T-helper 17 cell (primary cell): ENCODE measurements at regions not wholly inside any gene's neighbourhood (a gene's known extent, or its start where the extent isn't known, plus 50 kb on each side); places are given as distances from the start of the nearest gene placed in this dataset.
"Not testable (repeated sequence)": the region's sequence is repeated elsewhere in the genome, so short reads cannot be mapped to it uniquely, and the experiment has no call there.

Experiments used
- ATAC-seq: fragments of 150-1000 bp; cut with Tn5 transposase; 2 replicates; pipeline ENCODE4 v1.10.0; 2021; ENCODE audit warnings: mild to moderate bottlenecking, moderate library complexity
- DNase-seq, 3 donors: peaks; one replicate each; pipeline versions ENCODE4 v3.0.0 to v3.0.0-alpha.2; 2020 to 2021
- H3K9me3 ChIP-seq: one replicate; pipeline ENCODE4 v1.7.0; 2013; ENCODE audit warnings: low read length, mild to moderate bottlenecking; ENCODE audit not compliant: control insufficient read depth, poor library complexity, severe bottlenecking
- H3K27ac Mint-ChIP-seq: one replicate; pipeline ENCODE4 v1.8.0; 2022; ENCODE audit warnings: mild to moderate bottlenecking, moderate library complexity, mixed read lengths
- H3K27me3 Mint-ChIP-seq: one replicate; pipeline ENCODE4 v1.8.0; 2022; ENCODE audit warnings: mixed read lengths
- H3K36me3 Mint-ChIP-seq: one replicate; pipeline ENCODE4 v1.8.0; 2022; ENCODE audit warnings: low read depth, mixed read lengths
- H3K4me1 Mint-ChIP-seq: one replicate; pipeline ENCODE4 v1.8.0; 2022; ENCODE audit warnings: mild to moderate bottlenecking, mixed read lengths
- H3K4me3 Mint-ChIP-seq: one replicate; pipeline ENCODE4 v1.8.0; 2022; ENCODE audit warnings: mild to moderate bottlenecking, moderate library complexity, mixed read lengths

- DNase-seq (no peak), ATAC-seq (no peak)
- Mint-ChIP-seq H3K27me3 (no peaks in the 10 kb centered on the region), H3K4me1 (no peaks in the 10 kb centered on the region), H3K4me3 (no peak overlapping the region), H3K27ac (no peak overlapping the region), H3K36me3 (no peaks in the 10 kb centered on the region)
- H3K9me3 ChIP-seq = no peaks in the 10 kb centered on the region
These were observed 460.7 kb upstream of the RPS6KA3 start for GRCh38 chrX:20727447-20727846.

- peaks cover 2% of the 10 kb centered on the region for H3K9me3 ChIP-seq
- no peaks in the 10 kb centered on the region for H3K27me3 Mint-ChIP-seq
- ATAC-seq (no peak), DNase-seq (no peak)
- H3K4me3 Mint-ChIP-seq = no peak overlapping the region
- H3K36me3 Mint-ChIP-seq = no peaks in the 10 kb centered on the region
- no peak overlapping the region for H3K27ac Mint-ChIP-seq
- no peaks in the 10 kb centered on the region for H3K4me1 Mint-ChIP-seq
These were observed 454.4 kb upstream of the RPS6KA3 start for GRCh38 chrX:20720954-20721626.

- H3K9me3 ChIP-seq = peaks cover 2% of the 10 kb centered on the region
- ATAC-seq (no peak), DNase-seq (no peak)
- H3K27ac Mint-ChIP-seq = no peak overlapping the region
- H3K36me3 Mint-ChIP-seq = no peaks in the 10 kb centered on the region
- no peak overlapping the region for H3K4me3 Mint-ChIP-seq
- no peaks in the 10 kb centered on the region for H3K27me3 Mint-ChIP-seq
- H3K4me1 Mint-ChIP-seq = no peaks in the 10 kb centered on the region
These were observed 452.1 kb upstream of the RPS6KA3 start for GRCh38 chrX:20718592-20719380.

- DNase-seq (no peak), ATAC-seq (no peak)
- H3K9me3 ChIP-seq = peaks cover 2% of the 10 kb centered on the region
- peaks cover 11% of the 10 kb centered on the region for H3K27me3 Mint-ChIP-seq
- no peak overlapping the region for H3K27ac Mint-ChIP-seq
- no peak overlapping the region for H3K4me3 Mint-ChIP-seq
- H3K4me1 Mint-ChIP-seq = no peaks in the 10 kb centered on the region
- no peaks in the 10 kb centered on the region for H3K36me3 Mint-ChIP-seq
These were observed 448.5 kb upstream of the RPS6KA3 start for GRCh38 chrX:20715176-20715575.

- H3K4me1 Mint-ChIP-seq = no peaks in the 10 kb centered on the region
- H3K36me3 Mint-ChIP-seq = no peaks in the 10 kb centered on the region
- no peak overlapping the region for H3K27ac Mint-ChIP-seq
- H3K27me3 Mint-ChIP-seq = peaks cover 16% of the 10 kb centered on the region
- H3K4me3 Mint-ChIP-seq = no peak overlapping the region
- peaks cover 2% of the 10 kb centered on the region for H3K9me3 ChIP-seq
- DNase-seq = no peak
- no peak for ATAC-seq
These were observed 446.1 kb upstream of the RPS6KA3 start for GRCh38 chrX:20712811-20713210.

DNA sequence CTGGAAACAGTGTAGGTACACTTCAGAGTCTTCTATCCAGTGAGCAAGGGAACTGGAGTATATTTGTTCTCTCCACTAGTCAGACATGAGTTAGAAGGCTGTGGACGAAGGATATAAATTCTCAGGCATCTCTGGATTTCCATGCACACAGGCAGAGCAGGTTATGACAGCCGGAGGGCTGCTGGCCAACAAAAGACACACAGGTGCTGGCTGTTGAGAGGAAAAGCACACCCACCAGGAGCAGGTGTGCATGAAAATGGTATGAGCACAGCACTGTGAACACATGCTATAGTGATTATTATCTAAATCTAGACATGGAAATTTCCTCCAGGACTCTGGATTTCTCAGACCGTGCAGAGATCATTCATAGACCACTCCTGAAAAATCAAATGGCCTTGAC lies 444.7 kb upstream of the RPS6KA3 start:
- Mint-ChIP-seq H3K4me1 (no peaks in the 10 kb centered on the region), H3K36me3 (no peaks in the 10 kb centered on the region), H3K27me3 (peaks cover 16% of the 10 kb centered on the region), H3K4me3 (no peak overlapping the region), H3K27ac (no peak overlapping the region)
- no peaks in the 10 kb centered on the region for H3K9me3 ChIP-seq
- DNase-seq = no peak
- no peak for ATAC-seq

GRCh38 chrX:20693078-20693477 lies 426.4 kb upstream of the RPS6KA3 start:
- peaks cover 5% of the 10 kb centered on the region for H3K27me3 Mint-ChIP-seq
- ATAC-seq = no peak

GRCh38 chrX:20686256-20686655 lies 419.5 kb upstream of the RPS6KA3 start:
- H3K27ac Mint-ChIP-seq = no peak overlapping the region
- peaks cover 5% of the 10 kb centered on the region for H3K27me3 Mint-ChIP-seq
- no peak overlapping the region for H3K4me3 Mint-ChIP-seq
- H3K36me3 Mint-ChIP-seq = no peaks in the 10 kb centered on the region
- H3K9me3 ChIP-seq = no peaks in the 10 kb centered on the region
- DNase-seq (no peak), ATAC-seq (no peak)
- H3K4me1 Mint-ChIP-seq = peaks cover 2% of the 10 kb centered on the region

More at GRCh38 chrX:20693078-20693477, 426.4 kb upstream of the RPS6KA3 start:
- Mint-ChIP-seq H3K27ac (no peak overlapping the region), H3K4me1 (no peaks in the 10 kb centered on the region), H3K36me3 (no peaks in the 10 kb centered on the region), H3K4me3 (no peak overlapping the region)
- no peak for DNase-seq
- H3K9me3 ChIP-seq = no peaks in the 10 kb centered on the region

- no peaks in the 10 kb centered on the region for H3K36me3 Mint-ChIP-seq
- ATAC-seq = no peak
- H3K27ac Mint-ChIP-seq = no peak overlapping the region
- peaks cover 5% of the 10 kb centered on the region for H3K27me3 Mint-ChIP-seq
- peaks cover 2% of the 10 kb centered on the region for H3K4me1 Mint-ChIP-seq
- no peak for DNase-seq
- no peaks in the 10 kb centered on the region for H3K9me3 ChIP-seq
- H3K4me3 Mint-ChIP-seq = no peak overlapping the region
These were observed 418.9 kb upstream of the RPS6KA3 start for GRCh38 chrX:20685652-20686051.

DNA sequence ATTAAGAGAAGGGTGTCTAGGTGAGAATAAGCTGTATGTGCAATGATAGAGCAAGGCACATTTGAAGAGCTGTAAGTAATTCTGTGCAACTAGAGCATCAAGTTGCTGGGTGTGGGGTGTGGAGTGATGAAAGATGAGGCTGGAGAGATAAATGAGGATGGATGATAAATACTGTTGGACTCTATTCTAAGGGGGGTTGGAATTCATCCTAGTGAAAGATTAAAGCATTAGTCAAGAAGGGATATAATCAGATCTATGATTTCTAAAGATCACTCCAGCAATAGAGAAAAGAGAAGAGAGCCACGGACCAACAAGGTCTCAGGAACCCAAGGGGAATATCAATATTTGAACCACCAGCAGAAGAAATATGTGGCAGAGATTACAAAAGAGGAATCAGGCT lies 415.0 kb upstream of the RPS6KA3 start:
- no peaks in the 10 kb centered on the region for H3K9me3 ChIP-seq
- ATAC-seq (no peak), DNase-seq (no peak)
- no peaks in the 10 kb centered on the region for H3K4me1 Mint-ChIP-seq
- H3K27ac Mint-ChIP-seq = no peak overlapping the region
- H3K36me3 Mint-ChIP-seq = no peaks in the 10 kb centered on the region
- H3K27me3 Mint-ChIP-seq = no peaks in the 10 kb centered on the region
- no peak overlapping the region for H3K4me3 Mint-ChIP-seq

DNA sequence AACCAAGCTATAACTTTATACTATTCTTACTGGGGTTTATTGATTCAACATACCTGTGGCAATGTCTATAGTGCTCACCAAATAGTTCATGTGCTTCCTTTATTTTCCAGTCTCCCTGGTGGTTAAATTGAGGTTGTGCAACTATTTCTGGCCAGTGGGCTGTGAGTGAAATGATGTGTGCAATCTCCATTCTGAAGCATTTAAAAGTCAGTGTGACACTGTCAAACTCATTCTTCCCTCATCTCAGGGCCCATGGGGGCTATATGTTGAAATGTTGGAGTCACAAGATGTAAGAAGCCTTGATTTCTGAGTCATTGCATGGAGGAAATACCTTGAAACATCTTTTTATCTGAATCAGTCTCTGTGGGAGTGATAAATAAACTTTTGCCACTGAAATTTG lies 414.3 kb upstream of the RPS6KA3 start:
- Mint-ChIP-seq H3K36me3 (no peaks in the 10 kb centered on the region), H3K27ac (no peak overlapping the region), H3K27me3 (no peaks in the 10 kb centered on the region), H3K4me1 (no peaks in the 10 kb centered on the region), H3K4me3 (no peak overlapping the region)
- no peaks in the 10 kb centered on the region for H3K9me3 ChIP-seq
- ATAC-seq (no peak), DNase-seq (no peak)

DNA sequence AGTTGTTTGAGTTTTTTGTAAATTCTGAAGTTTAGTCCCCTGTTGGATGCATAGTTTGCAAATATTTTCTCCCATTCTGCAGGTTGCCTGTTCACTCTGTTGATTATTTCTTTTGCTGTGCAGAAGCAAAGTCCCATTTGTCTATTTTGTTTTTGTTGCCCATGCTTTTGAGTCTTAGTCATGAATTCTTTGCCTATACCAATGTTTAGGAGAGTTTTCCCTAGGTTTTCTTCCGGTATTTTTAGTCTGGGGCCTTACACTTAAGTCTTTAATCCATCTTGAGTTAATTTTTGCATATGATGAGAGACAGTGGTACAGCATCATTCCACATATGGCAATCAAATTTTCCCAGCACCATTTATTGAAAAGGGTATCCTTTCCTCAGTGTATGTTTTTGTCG lies 405.8 kb upstream of the RPS6KA3 start:
- H3K27ac Mint-ChIP-seq = no peak overlapping the region
- no peak overlapping the region for H3K4me3 Mint-ChIP-seq
- no peaks in the 10 kb centered on the region for H3K27me3 Mint-ChIP-seq
- no peaks in the 10 kb centered on the region for H3K4me1 Mint-ChIP-seq
- H3K36me3 Mint-ChIP-seq = no peaks in the 10 kb centered on the region
- DNase-seq = no peak
- no peak for ATAC-seq
- no peaks in the 10 kb centered on the region for H3K9me3 ChIP-seq

- H3K36me3 Mint-ChIP-seq, DNase-seq, H3K4me3 Mint-ChIP-seq, H3K4me1 Mint-ChIP-seq, H3K27ac Mint-ChIP-seq, ATAC-seq, H3K9me3 ChIP-seq, H3K27me3 Mint-ChIP-seq: not testable (repeated sequence)
These were observed 405.0 kb upstream of the RPS6KA3 start for GRCh38 chrX:20671746-20672145.

GRCh38 chrX:20670611-20671010 lies 403.9 kb upstream of the RPS6KA3 start:
- Mint-ChIP-seq H3K4me1 (no peaks in the 10 kb centered on the region), H3K27me3 (no peaks in the 10 kb centered on the region), H3K4me3 (no peak overlapping the region), H3K36me3 (no peaks in the 10 kb centered on the region), H3K27ac (no peak overlapping the region)
- no peak for DNase-seq
- H3K9me3 ChIP-seq = no peaks in the 10 kb centered on the region
- no peak for ATAC-seq
